22Rv1 (cell line): ENCODE measurements at regions not wholly inside any gene's neighbourhood (a gene's known extent, or its start where the extent isn't known, plus 50 kb on each side); places are given as distances from the start of the nearest gene placed in this dataset.

Source experiments
- H3K27ac ChIP-seq: fragments of 450-650 bp; 2 replicates; pipeline ENCODE4 v1.5.1; 2017
- CTCF ChIP-seq: fragments of 450-650 bp; IDR thresholded peaks from 2 replicates; pipeline ENCODE4 v1.5.1; 2017; ENCODE audit warnings: mild to moderate bottlenecking
- ZFX ChIP-seq: fragments of 450-650 bp; IDR thresholded peaks from 2 replicates; pipeline ENCODE4 v1.6.1; 2017; ENCODE audit warnings: antibody characterized with exemption, borderline replicate concordance

DNA sequence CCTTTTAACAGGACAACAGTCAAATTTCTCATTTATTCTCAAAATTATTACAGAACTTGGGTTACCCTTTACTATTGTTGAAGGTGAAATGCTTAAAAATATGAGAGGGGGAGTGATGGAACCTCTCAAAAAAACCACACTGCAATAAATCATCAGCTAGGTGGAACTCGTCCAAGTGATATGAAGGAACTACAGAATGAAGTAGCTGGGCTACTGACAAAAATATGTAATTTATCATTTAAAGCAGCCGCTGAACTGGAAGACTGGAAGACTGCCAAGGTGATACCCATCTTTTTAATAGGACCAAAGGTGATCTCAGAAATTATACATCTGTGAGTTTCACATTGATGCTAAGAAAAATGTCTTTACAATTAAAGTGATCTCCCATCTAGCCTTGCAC is 597.7 kb upstream of the TENM3 start:
- H3K27ac ChIP-seq = no peak overlapping the region
- TF ChIP-seq ZFX = no peak
- TF ChIP-seq CTCF = no peak

GRCh38 chr4:181646864-181647263 is 596.3 kb upstream of the TENM3 start:
- H3K27ac ChIP-seq = no peak overlapping the region
- TF ChIP-seq CTCF (no peak), ZFX (no peak)

GRCh38 chr4:181647396-181648147 is 595.6 kb upstream of the TENM3 start:
- H3K27ac ChIP-seq = no peak overlapping the region
- TF ChIP-seq ZFX = no peak
- TF ChIP-seq CTCF = no peak

GRCh38 chr4:181650033-181650825 is 593.0 kb upstream of the TENM3 start:
- H3K27ac ChIP-seq = no peak overlapping the region
- TF ChIP-seq CTCF = no peak
- no peak for TF ChIP-seq ZFX

DNA sequence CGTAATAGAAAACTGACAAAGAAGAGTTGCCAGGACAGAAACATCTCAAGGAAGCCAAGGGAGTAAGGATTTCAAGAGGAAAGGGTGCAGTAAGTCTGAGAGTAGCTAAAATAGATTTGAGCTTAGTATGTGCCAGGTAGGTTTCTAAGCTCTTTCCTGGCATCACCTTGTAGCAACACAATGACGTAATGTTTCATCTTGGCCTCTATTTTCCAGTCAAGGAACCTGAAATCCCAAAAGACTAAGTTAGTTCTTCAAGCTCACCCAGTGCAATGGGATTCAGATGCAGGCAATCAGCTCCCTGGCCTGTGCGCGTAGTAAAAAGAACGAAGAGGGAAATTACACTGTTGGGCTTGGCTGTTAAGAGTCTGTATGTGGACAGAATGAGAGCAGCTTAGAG is 586.5 kb upstream of the TENM3 start:
- no peak for TF ChIP-seq CTCF
- TF ChIP-seq ZFX = no peak
- H3K27ac ChIP-seq = no peak overlapping the region

- no peak overlapping the region for H3K27ac ChIP-seq
- no peak for TF ChIP-seq CTCF
- TF ChIP-seq ZFX = no peak
Measured at GRCh38 chr4:181659202-181659601, 584.0 kb upstream of the TENM3 start.

DNA sequence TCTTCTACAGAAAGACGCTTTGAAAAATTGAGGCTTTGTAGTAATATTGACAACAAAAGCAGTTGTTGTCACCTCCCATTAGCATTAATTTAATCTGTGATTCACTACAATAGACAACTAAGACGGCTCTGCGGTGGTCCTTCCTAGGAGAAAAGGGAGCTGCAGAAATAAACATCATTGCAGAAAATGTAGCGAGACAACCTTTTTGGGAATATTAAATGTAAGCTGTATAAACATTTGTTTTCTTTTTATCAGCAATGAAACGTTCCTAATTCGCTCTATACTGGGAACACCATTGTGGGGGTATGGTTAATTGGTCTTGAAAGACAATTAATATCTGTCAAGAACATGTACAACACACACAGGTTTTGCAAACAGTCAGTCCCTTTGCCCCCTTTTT is 583.3 kb upstream of the TENM3 start:
- TF ChIP-seq ZFX (no peak), CTCF (no peak)
- H3K27ac ChIP-seq = no peak overlapping the region
